ENCODE measurements at regions not wholly inside any gene's neighbourhood (a gene's known extent, or its start where the extent isn't known, plus 50 kb on each side); places are given as distances from the start of the nearest gene placed in this dataset.
"Not testable (repeated sequence)": the region's sequence is repeated elsewhere in the genome, so short reads cannot be mapped to it uniquely, and the experiment has no call there.

DNA sequence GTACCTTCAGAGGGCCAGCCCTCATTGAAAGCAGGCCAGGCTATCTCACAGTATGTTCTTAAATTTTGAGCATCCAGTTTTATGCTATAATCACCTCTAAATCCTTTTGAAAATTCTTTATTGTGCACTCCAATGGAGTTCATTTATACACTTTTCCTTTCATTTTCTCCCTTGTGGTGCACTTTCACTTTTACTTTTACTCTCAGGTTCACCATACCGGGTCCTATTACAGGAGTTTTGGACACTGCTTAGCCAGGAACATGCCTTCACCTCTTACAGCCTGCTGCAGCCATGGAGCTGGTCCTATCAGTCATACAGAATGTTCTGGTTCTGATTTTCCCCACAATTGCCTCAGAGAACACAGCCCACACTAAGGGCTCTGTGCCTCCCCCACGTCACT, 395.9 kb downstream of the CDY2B start:
- TF ChIP-seq POLR2A, CTCF (IDR thresholded peaks at IDR 0.05): not testable (repeated sequence)
